SK-N-SH (cell line): ENCODE measurements at regions not wholly inside any gene's neighbourhood (a gene's known extent, or its start where the extent isn't known, plus 50 kb on each side); places are given as distances from the start of the nearest gene placed in this dataset.

Experiments
- CTCF ChIA-PET: fragments of 300-600, 350-600 bp; formaldehyde crosslinking; extraction: SDS; loops from one replicate; lab custom pipeline; 2021; lab: Yijun Ruan, JAX
- POLR2A ChIA-PET: fragments of 350-600 bp; sonication (Branson Sonifier 250); formaldehyde crosslinking; extraction: SDS; loops from one replicate; lab custom pipeline; 2020; ENCODE audit warnings: antibody characterized with exemption, inconsistent platforms; lab: Yijun Ruan, JAX
- DNase-seq: peaks from one replicate; pipeline ENCODE4 v3.0.0; 2012
- H2AFZ ChIP-seq: fragments of 200-600 bp; sonication (generic); 2 replicates; pipeline ENCODE4 v1.8.1; 2016; ENCODE audit warnings: antibody characterized with exemption, mild to moderate bottlenecking, low read depth
- H3F3A ChIP-seq: fragments of 200-600 bp; sonication (generic); replicated peaks from 2 replicates; pipeline ENCODE3; 2016; ENCODE audit warnings: antibody characterized with exemption, mild to moderate bottlenecking; ENCODE audit not compliant: insufficient read depth
- H3K27ac ChIP-seq, 2 experiments: fragments of 200-500 bp in 1 of 2; fragments of 200-600 bp in 1 of 2; sonication (Bioruptor generic) in 1 of 2; sonication (generic), shearing (Covaris generic) in 1 of 2; 2 replicates each; pipeline versions ENCODE4 v1.5.1 to v1.6.1; 2014 to 2016; ENCODE audit warnings: low read depth in 2 of 2, inconsistent platforms in 1 of 2, low read length in 1 of 2, mild to moderate bottlenecking in 1 of 2, mixed read lengths in 1 of 2
- H3K27me3 ChIP-seq: fragments of 200-600 bp; sonication (generic), shearing (Covaris generic); 2 replicates; pipeline ENCODE4 v1.6.1; 2016; ENCODE audit warnings: mixed run types; ENCODE audit not compliant: insufficient read depth
- H3K36me3 ChIP-seq, 2 experiments: fragments of 200-500 bp in 1 of 2; fragments of 200-600 bp in 1 of 2; sonication (Bioruptor generic) in 1 of 2; sonication (generic) in 1 of 2; replicated peaks in 1 of 2; 2 replicates each; pipeline versions ENCODE3 to v1.5.1; 2014 to 2016; ENCODE audit warnings: low read length in 1 of 2, mild to moderate bottlenecking in 1 of 2; ENCODE audit not compliant: insufficient read depth in 2 of 2, control insufficient read depth in 1 of 2
- H3K4me1 ChIP-seq, 2 experiments: fragments of 200-500 bp in 1 of 2; fragments of 200-600 bp in 1 of 2; sonication (Bioruptor generic) in 1 of 2; sonication (generic), shearing (Covaris generic) in 1 of 2; 2 replicates each; pipeline versions ENCODE4 v1.5.1 to v1.6.1; 2014 to 2016; ENCODE audit warnings: low read depth in 1 of 2, low read length in 1 of 2, mixed run types in 1 of 2; ENCODE audit not compliant: insufficient read depth in 2 of 2, control insufficient read depth in 1 of 2
- H3K4me2 ChIP-seq: fragments of 200-600 bp; sonication (generic), shearing (Covaris generic); 2 replicates; pipeline ENCODE4 v1.6.1; 2017; ENCODE audit warnings: mixed run types
- H3K4me3 ChIP-seq, 2 experiments: fragments of 200-500 bp in 1 of 2; fragments of 200-600 bp in 1 of 2; sonication (Bioruptor generic) in 1 of 2; sonication (generic), shearing (Covaris generic) in 1 of 2; 2 replicates each; pipeline versions ENCODE4 v1.5.1 to v1.8.1; 2014 to 2016; ENCODE audit warnings: low read depth in 2 of 2, inconsistent platforms in 1 of 2, low read length in 1 of 2, mild to moderate bottlenecking in 1 of 2, mixed read lengths in 1 of 2, moderate library complexity in 1 of 2
- H3K79me2 ChIP-seq: fragments of 200-600 bp; sonication (generic); 2 replicates; pipeline ENCODE4 v1.8.1; 2017; ENCODE audit warnings: mild to moderate bottlenecking; ENCODE audit not compliant: insufficient read depth
- H3K9ac ChIP-seq: fragments of 200-600 bp; sonication (generic); 2 replicates; pipeline ENCODE4 v1.6.1; 2017; ENCODE audit warnings: mixed run types
- H3K9me2 ChIP-seq: fragments of 200-600 bp; sonication (generic); 2 replicates; pipeline ENCODE4 v1.6.1; 2017; ENCODE audit warnings: mixed run types
- H3K9me3 ChIP-seq: fragments of 200-600 bp; sonication (generic); 2 replicates; pipeline ENCODE4 v1.6.1; 2017; ENCODE audit warnings: mixed run types, mild to moderate bottlenecking, moderate library complexity
- H4K20me1 ChIP-seq: fragments of 200-600 bp; sonication (generic); 2 replicates; pipeline ENCODE4 v1.6.1; 2017; ENCODE audit warnings: mild to moderate bottlenecking, mixed run types; ENCODE audit not compliant: insufficient read depth
- CHD2 ChIP-seq: fragments of 150-350 bp; IDR thresholded peaks from 2 replicates; pipeline ENCODE4 v1.6.1; 2018; ENCODE audit warnings: low read length; ENCODE audit not compliant: partially characterized antibody
- CTCF ChIP-seq: fragments of 200-600 bp; sonication (generic); IDR thresholded peaks from 2 replicates; pipeline ENCODE4 v1.6.1; 2017; ENCODE audit warnings: antibody characterized with exemption, mild to moderate bottlenecking, moderate library complexity
- MEF2A ChIP-seq: IDR thresholded peaks from 2 replicates; pipeline ENCODE4 v1.4.0; 2012; ENCODE audit warnings: low read depth, borderline replicate concordance
- RAD21 ChIP-seq: IDR thresholded peaks from 2 replicates; pipeline ENCODE4 v1.6.1; 2012; ENCODE audit warnings: mild to moderate bottlenecking, low read length
- RXRA ChIP-seq: IDR thresholded peaks from 2 replicates; pipeline ENCODE4 v1.4.0; 2012; ENCODE audit warnings: low read depth, mild to moderate bottlenecking, borderline replicate concordance
- TAF1 ChIP-seq: IDR thresholded peaks from 2 replicates; pipeline ENCODE4 v1.6.1; 2012; ENCODE audit warnings: low read depth, mild to moderate bottlenecking, low read length, moderate library complexity, borderline replicate concordance
- TCF12 ChIP-seq: IDR thresholded peaks from 2 replicates; pipeline ENCODE4 v1.4.0; 2012
- WGBS: methylation state at CpG from one replicate; pipeline ENCODE4 v1.1.6; 2017; ENCODE audit warnings: low lambda C conversion rate; 5-methylcytosine and 5-hydroxymethylcytosine counted together
- TF ChIP-seq, protein P1 (sequence below): IDR thresholded peaks from 2 replicates; pipeline ENCODE4; 2012
- TF ChIP-seq, protein P2 (sequence below): IDR thresholded peaks from 2 replicates; pipeline ENCODE4 v1.4.0; 2012; ENCODE audit warnings: low read depth
- TF ChIP-seq, protein P3 (sequence below): IDR thresholded peaks from 2 replicates; pipeline ENCODE4 v1.6.1; 2012; ENCODE audit warnings: mild to moderate bottlenecking, low read depth, low read length, moderate library complexity

GRCh38 chr6:66291905-66292304, 584.9 kb upstream of the EYS start:
- Histone ChIP-seq H3K79me2 (no peaks in the 10 kb centered on the region), H3K27ac (no peak overlapping the region), H3K36me3 (no peaks in the 10 kb centered on the region), H3K9ac (no peak overlapping the region), H3K27me3 (no peaks in the 10 kb centered on the region), H2AFZ (no peak overlapping the region), H3F3A (no peaks in the 10 kb centered on the region), H3K4me1 (no peaks in the 10 kb centered on the region), H3K4me3 (no peak overlapping the region), H3K9me3 (no peaks in the 10 kb centered on the region), H3K4me2 (no peak overlapping the region), H4K20me1 (no peaks in the 10 kb centered on the region), H3K9me2 (0 out of 2 replicates have a peak, but pooled peaks cover 3% of the 10 kb centered on the region)
- POLR2A ChIA-PET = no interaction called here
- TF ChIP-seq CHD2 (no peak), CTCF (no peak), MEF2A (no peak), TAF1 (no peak)
- TF ChIP-seq, protein P1, sequence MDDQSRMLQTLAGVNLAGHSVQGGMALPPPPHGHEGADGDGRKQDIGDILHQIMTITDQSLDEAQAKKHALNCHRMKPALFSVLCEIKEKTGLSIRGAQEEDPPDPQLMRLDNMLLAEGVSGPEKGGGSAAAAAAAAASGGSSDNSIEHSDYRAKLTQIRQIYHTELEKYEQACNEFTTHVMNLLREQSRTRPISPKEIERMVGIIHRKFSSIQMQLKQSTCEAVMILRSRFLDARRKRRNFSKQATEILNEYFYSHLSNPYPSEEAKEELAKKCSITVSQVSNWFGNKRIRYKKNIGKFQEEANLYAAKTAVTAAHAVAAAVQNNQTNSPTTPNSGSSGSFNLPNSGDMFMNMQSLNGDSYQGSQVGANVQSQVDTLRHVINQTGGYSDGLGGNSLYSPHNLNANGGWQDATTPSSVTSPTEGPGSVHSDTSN = no peak
- TF ChIP-seq, protein P2, sequence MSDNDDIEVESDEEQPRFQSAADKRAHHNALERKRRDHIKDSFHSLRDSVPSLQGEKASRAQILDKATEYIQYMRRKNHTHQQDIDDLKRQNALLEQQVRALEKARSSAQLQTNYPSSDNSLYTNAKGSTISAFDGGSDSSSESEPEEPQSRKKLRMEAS = no peak
- no peak for DNase-seq
- CTCF ChIA-PET = no interaction called here
- 46% methylated on average over 4 of the region's 4 CpGs for WGBS

GRCh38 chr6:66289889-66290288, 582.9 kb upstream of the EYS start:
- POLR2A ChIA-PET = no interaction called here
- Histone ChIP-seq H3K36me3 (no peaks in the 10 kb centered on the region), H3F3A (no peaks in the 10 kb centered on the region), H3K9me3 (no peaks in the 10 kb centered on the region), H3K4me1 (no peaks in the 10 kb centered on the region), H3K27ac (no peak overlapping the region), H3K79me2 (no peaks in the 10 kb centered on the region), H3K4me3 (no peak overlapping the region), H3K4me2 (no peak overlapping the region), H4K20me1 (no peaks in the 10 kb centered on the region), H3K27me3 (no peaks in the 10 kb centered on the region), H3K9ac (no peak overlapping the region), H3K9me2 (0 out of 2 replicates have a peak, but pooled peaks cover 3% of the 10 kb centered on the region), H2AFZ (no peak overlapping the region)
- TF ChIP-seq RAD21 (no peak), RXRA (no peak), TCF12 (no peak)
- TF ChIP-seq, protein P3, sequence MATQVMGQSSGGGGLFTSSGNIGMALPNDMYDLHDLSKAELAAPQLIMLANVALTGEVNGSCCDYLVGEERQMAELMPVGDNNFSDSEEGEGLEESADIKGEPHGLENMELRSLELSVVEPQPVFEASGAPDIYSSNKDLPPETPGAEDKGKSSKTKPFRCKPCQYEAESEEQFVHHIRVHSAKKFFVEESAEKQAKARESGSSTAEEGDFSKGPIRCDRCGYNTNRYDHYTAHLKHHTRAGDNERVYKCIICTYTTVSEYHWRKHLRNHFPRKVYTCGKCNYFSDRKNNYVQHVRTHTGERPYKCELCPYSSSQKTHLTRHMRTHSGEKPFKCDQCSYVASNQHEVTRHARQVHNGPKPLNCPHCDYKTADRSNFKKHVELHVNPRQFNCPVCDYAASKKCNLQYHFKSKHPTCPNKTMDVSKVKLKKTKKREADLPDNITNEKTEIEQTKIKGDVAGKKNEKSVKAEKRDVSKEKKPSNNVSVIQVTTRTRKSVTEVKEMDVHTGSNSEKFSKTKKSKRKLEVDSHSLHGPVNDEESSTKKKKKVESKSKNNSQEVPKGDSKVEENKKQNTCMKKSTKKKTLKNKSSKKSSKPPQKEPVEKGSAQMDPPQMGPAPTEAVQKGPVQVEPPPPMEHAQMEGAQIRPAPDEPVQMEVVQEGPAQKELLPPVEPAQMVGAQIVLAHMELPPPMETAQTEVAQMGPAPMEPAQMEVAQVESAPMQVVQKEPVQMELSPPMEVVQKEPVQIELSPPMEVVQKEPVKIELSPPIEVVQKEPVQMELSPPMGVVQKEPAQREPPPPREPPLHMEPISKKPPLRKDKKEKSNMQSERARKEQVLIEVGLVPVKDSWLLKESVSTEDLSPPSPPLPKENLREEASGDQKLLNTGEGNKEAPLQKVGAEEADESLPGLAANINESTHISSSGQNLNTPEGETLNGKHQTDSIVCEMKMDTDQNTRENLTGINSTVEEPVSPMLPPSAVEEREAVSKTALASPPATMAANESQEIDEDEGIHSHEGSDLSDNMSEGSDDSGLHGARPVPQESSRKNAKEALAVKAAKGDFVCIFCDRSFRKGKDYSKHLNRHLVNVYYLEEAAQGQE = no peak
- no peak for DNase-seq
- WGBS = 34% methylated on average over 2 of the region's 2 CpGs
- CTCF ChIA-PET = no interaction called here
